Choroid plexus epithelial cell (primary cell): ENCODE measurements at regions not wholly inside any gene's neighbourhood (a gene's known extent, or its start where the extent isn't known, plus 50 kb on each side); places are given as distances from the start of the nearest gene placed in this dataset.
A peak's percentile ranks its signal among the peaks of the same experiment; 100 is the strongest.

ENCODE experiments used
- DNase-seq: peaks from one replicate; pipeline ENCODE4 v3.0.0-alpha.2; 2010; ENCODE audit warnings: low read depth
- H3K4me3 ChIP-seq: 2 replicates; pipeline ENCODE4 v1.5.1; 2011; ENCODE audit warnings: low read depth, mild to moderate bottlenecking, control low read depth, low read length, moderate library complexity
- CTCF ChIP-seq: conservative IDR thresholded peaks from 2 replicates; pipeline ENCODE4 v1.5.1; 2011; ENCODE audit warnings: low read depth, mild to moderate bottlenecking, control low read depth, inconsistent platforms, low read length, moderate library complexity

- no peak for TF ChIP-seq CTCF
- DNase-seq, result no peak
- H3K4me3 ChIP-seq, result no peak overlapping the region
These were observed 327.4 kb upstream of the CWC22 start for GRCh38 chr2:180334514-180334913.

- TF ChIP-seq CTCF, result no peak
- no peak overlapping the region for H3K4me3 ChIP-seq
- no peak for DNase-seq
These were observed 321.8 kb upstream of the CWC22 start for GRCh38 chr2:180328795-180329422.

GRCh38 chr2:180327185-180327584, 320.1 kb upstream of the CWC22 start:
- TF ChIP-seq CTCF, result no peak
- DNase-seq, result no peak
- no peak overlapping the region for H3K4me3 ChIP-seq

GRCh38 chr2:180325416-180326120, 318.5 kb upstream of the CWC22 start:
- no peak for TF ChIP-seq CTCF
- no peak for DNase-seq

GRCh38 chr2:180324182-180324581, 317.1 kb upstream of the CWC22 start:
- DNase-seq, result no peak
- H3K4me3 ChIP-seq, result no peak overlapping the region
- no peak for TF ChIP-seq CTCF

More at GRCh38 chr2:180325416-180326120, 318.5 kb upstream of the CWC22 start:
- no peak overlapping the region for H3K4me3 ChIP-seq

- peak; percentile 53 for DNase-seq
These were observed 315.7 kb upstream of the CWC22 start for GRCh38 chr2:180322781-180323180.

More at GRCh38 chr2:180322781-180323180, 315.7 kb upstream of the CWC22 start:
- no peak for TF ChIP-seq CTCF
- H3K4me3 ChIP-seq, result no peak overlapping the region
